ENCODE measurements at regions not wholly inside any gene's neighbourhood (a gene's known extent, or its start where the extent isn't known, plus 50 kb on each side); places are given as distances from the start of the nearest gene placed in this dataset.
"Not testable (repeated sequence)": the region's sequence is repeated elsewhere in the genome, so short reads cannot be mapped to it uniquely, and the experiment has no call there.

DNA sequence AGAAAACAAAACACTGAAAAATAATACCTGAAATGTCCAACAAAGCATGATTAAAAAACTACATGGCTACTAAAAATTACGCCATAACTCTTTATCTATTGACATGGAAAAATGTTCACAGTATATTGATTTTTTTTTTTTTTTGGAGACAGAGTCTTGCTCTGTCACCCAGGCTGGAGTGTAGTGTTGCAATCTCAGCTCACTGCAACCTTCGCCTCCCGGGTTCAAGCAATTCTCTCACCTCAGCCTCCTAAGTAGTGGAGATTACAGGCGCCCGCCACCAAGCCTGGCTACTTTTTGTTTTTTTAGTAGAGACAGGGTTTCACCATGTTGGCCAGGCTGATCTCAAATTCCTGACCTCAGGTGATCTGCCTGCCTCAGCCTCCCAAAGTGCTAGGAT is 96.8 kb downstream of the TRIM69 start:
- H3K36me3 ChIP-seq (ENCODE audit: insufficient read depth, low read length); H3K27me3 ChIP-seq (ENCODE audit: control insufficient read depth, insufficient read depth, low read length); H3K9ac ChIP-seq (ENCODE audit: low read depth, low read length); H3K4me3 ChIP-seq (ENCODE audit: low read length); H3K9me3 ChIP-seq (replicated peaks; ENCODE audit: low read length); H3K4me2 ChIP-seq (ENCODE audit: low read length); H3K4me1 ChIP-seq (ENCODE audit: control insufficient read depth, insufficient read depth, low read length): not testable (repeated sequence)

GRCh38 chr15:44833761-44834160 is 97.4 kb downstream of the TRIM69 start:
- H3K9me3 ChIP-seq (replicated peaks; ENCODE audit: low read length); H3K4me2 ChIP-seq (ENCODE audit: low read length); H3K4me1 ChIP-seq (ENCODE audit: control insufficient read depth, insufficient read depth, low read length); H3K9ac ChIP-seq (ENCODE audit: low read depth, low read length); H3K4me3 ChIP-seq (ENCODE audit: low read length); H3K36me3 ChIP-seq (ENCODE audit: insufficient read depth, low read length); H3K27me3 ChIP-seq (ENCODE audit: control insufficient read depth, insufficient read depth, low read length): not testable (repeated sequence)

GRCh38 chr15:44835082-44835481 is 98.8 kb downstream of the TRIM69 start:
- not testable (repeated sequence) for H3K4me3 ChIP-seq (ENCODE audit: low read length); H3K9me3 ChIP-seq (replicated peaks; ENCODE audit: low read length); H3K4me1 ChIP-seq (ENCODE audit: control insufficient read depth, insufficient read depth, low read length); H3K27me3 ChIP-seq (ENCODE audit: control insufficient read depth, insufficient read depth, low read length); H3K4me2 ChIP-seq (ENCODE audit: low read length); H3K9ac ChIP-seq (ENCODE audit: low read depth, low read length); H3K36me3 ChIP-seq (ENCODE audit: insufficient read depth, low read length)

- Histone ChIP-seq H3K9ac (ENCODE audit: low read depth, low read length) (no peak overlapping the region), H3K9me3 (replicated peaks; ENCODE audit: low read length) (no peaks in the 10 kb centered on the region), H3K4me1 (ENCODE audit: control insufficient read depth, insufficient read depth, low read length) (no peaks in the 10 kb centered on the region), H3K27me3 (ENCODE audit: control insufficient read depth, insufficient read depth, low read length) (no peaks in the 10 kb centered on the region), H3K4me2 (ENCODE audit: low read length) (no peak overlapping the region), H3K4me3 (ENCODE audit: low read length) (no peak overlapping the region), H3K36me3 (ENCODE audit: insufficient read depth, low read length) (no peaks in the 10 kb centered on the region)
These were observed 99.8 kb downstream of the TRIM69 start for GRCh38 chr15:44836094-44836493.

GRCh38 chr15:44838929-44839328 is 102.6 kb downstream of the TRIM69 start:
- H3K4me2 ChIP-seq (ENCODE audit: low read length); H3K36me3 ChIP-seq (ENCODE audit: insufficient read depth, low read length); H3K4me3 ChIP-seq (ENCODE audit: low read length); H3K9me3 ChIP-seq (replicated peaks; ENCODE audit: low read length); H3K9ac ChIP-seq (ENCODE audit: low read depth, low read length); H3K4me1 ChIP-seq (ENCODE audit: control insufficient read depth, insufficient read depth, low read length); H3K27me3 ChIP-seq (ENCODE audit: control insufficient read depth, insufficient read depth, low read length): not testable (repeated sequence)

DNA sequence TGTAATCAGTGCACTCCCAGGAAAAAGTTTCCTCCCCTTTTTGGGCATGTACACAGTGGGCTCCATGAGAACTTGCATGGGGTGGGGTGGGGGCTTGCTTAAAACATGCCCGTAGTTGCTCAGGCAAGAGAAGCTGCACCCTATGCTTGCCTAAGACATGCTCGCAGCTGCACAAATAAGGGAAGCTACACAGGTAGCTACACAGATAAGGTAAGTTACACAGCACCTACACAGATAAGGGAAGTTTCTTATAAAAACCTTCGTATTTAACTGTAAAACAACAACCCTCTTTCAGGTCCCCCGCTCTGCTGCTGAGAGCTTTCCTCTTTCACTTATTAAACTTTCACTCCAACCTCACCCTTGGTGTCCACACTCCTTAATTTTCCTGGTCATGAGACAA is 105.4 kb downstream of the TRIM69 start:
- H3K4me1 ChIP-seq (ENCODE audit: control insufficient read depth, insufficient read depth, low read length); H3K36me3 ChIP-seq (ENCODE audit: insufficient read depth, low read length); H3K9ac ChIP-seq (ENCODE audit: low read depth, low read length); H3K9me3 ChIP-seq (replicated peaks; ENCODE audit: low read length); H3K27me3 ChIP-seq (ENCODE audit: control insufficient read depth, insufficient read depth, low read length); H3K4me3 ChIP-seq (ENCODE audit: low read length); H3K4me2 ChIP-seq (ENCODE audit: low read length): not testable (repeated sequence)

- not testable (repeated sequence) for H3K9me3 ChIP-seq (replicated peaks; ENCODE audit: low read length); H3K36me3 ChIP-seq (ENCODE audit: insufficient read depth, low read length); H3K4me1 ChIP-seq (ENCODE audit: control insufficient read depth, insufficient read depth, low read length)
These were observed 106.6 kb downstream of the TRIM69 start for GRCh38 chr15:44842883-44843282.

DNA sequence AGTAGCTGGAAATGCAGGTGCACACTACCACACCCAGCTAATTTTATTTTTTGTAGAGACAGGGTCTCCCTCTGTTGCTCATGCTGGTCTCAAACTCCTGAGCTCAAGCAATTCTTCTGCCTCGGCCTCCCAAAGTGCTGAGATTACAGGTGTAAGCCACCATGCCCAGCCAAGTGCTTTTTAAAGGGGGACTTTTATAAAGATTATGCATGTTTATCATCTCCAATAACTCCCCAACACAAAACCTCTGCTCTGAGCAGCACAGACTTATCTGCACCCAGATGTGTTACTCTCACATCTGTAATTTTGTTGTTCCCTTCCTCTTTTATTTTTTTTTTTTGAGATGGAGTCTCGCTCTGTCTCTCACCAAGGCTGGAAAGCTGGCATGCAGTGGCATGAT is 108.6 kb downstream of the TRIM69 start:
- H3K27me3 ChIP-seq (ENCODE audit: control insufficient read depth, insufficient read depth, low read length); H3K4me1 ChIP-seq (ENCODE audit: control insufficient read depth, insufficient read depth, low read length); H3K36me3 ChIP-seq (ENCODE audit: insufficient read depth, low read length); H3K4me2 ChIP-seq (ENCODE audit: low read length); H3K9ac ChIP-seq (ENCODE audit: low read depth, low read length); H3K9me3 ChIP-seq (replicated peaks; ENCODE audit: low read length); H3K4me3 ChIP-seq (ENCODE audit: low read length): not testable (repeated sequence)

More at GRCh38 chr15:44842883-44843282, 106.6 kb downstream of the TRIM69 start:
- H3K4me2 ChIP-seq (ENCODE audit: low read length); H3K9ac ChIP-seq (ENCODE audit: low read depth, low read length); H3K27me3 ChIP-seq (ENCODE audit: control insufficient read depth, insufficient read depth, low read length); H3K4me3 ChIP-seq (ENCODE audit: low read length): not testable (repeated sequence)

GRCh38 chr15:44846156-44846555 is 109.8 kb downstream of the TRIM69 start:
- H3K4me3 ChIP-seq (ENCODE audit: low read length); H3K4me2 ChIP-seq (ENCODE audit: low read length); H3K27me3 ChIP-seq (ENCODE audit: control insufficient read depth, insufficient read depth, low read length); H3K9ac ChIP-seq (ENCODE audit: low read depth, low read length); H3K4me1 ChIP-seq (ENCODE audit: control insufficient read depth, insufficient read depth, low read length); H3K9me3 ChIP-seq (replicated peaks; ENCODE audit: low read length); H3K36me3 ChIP-seq (ENCODE audit: insufficient read depth, low read length): not testable (repeated sequence)

DNA sequence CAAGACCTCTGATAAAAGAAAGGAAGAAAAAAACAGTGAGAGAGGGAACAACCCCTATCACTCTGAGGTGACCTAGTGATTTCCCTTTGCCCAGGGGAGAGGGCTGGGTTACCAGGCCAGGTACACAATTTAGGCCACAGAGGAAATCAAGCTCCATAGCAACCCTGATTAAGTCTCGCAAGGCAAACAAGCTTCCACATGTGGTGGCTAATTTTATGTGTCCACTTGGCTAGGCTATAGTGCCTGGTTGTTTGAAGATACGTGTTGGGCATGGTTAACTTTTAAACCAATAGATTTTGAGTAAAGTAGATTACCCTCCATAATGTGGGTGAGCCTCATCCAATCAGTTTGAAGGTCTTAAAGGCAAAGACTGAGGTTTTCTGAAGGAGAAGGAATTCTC is 108.9 kb upstream of the TERB2 start:
- H3K4me1 ChIP-seq (ENCODE audit: control insufficient read depth, insufficient read depth, low read length); H3K27me3 ChIP-seq (ENCODE audit: control insufficient read depth, insufficient read depth, low read length); H3K9ac ChIP-seq (ENCODE audit: low read depth, low read length); H3K9me3 ChIP-seq (replicated peaks; ENCODE audit: low read length); H3K36me3 ChIP-seq (ENCODE audit: insufficient read depth, low read length); H3K4me2 ChIP-seq (ENCODE audit: low read length); H3K4me3 ChIP-seq (ENCODE audit: low read length): not testable (repeated sequence)

- H3K4me1 ChIP-seq (ENCODE audit: control insufficient read depth, insufficient read depth, low read length); H3K36me3 ChIP-seq (ENCODE audit: insufficient read depth, low read length); H3K4me3 ChIP-seq (ENCODE audit: low read length); H3K9ac ChIP-seq (ENCODE audit: low read depth, low read length); H3K27me3 ChIP-seq (ENCODE audit: control insufficient read depth, insufficient read depth, low read length); H3K9me3 ChIP-seq (replicated peaks; ENCODE audit: low read length); H3K4me2 ChIP-seq (ENCODE audit: low read length): not testable (repeated sequence)
These were observed 107.6 kb upstream of the TERB2 start for GRCh38 chr15:44848859-44849258.

DNA sequence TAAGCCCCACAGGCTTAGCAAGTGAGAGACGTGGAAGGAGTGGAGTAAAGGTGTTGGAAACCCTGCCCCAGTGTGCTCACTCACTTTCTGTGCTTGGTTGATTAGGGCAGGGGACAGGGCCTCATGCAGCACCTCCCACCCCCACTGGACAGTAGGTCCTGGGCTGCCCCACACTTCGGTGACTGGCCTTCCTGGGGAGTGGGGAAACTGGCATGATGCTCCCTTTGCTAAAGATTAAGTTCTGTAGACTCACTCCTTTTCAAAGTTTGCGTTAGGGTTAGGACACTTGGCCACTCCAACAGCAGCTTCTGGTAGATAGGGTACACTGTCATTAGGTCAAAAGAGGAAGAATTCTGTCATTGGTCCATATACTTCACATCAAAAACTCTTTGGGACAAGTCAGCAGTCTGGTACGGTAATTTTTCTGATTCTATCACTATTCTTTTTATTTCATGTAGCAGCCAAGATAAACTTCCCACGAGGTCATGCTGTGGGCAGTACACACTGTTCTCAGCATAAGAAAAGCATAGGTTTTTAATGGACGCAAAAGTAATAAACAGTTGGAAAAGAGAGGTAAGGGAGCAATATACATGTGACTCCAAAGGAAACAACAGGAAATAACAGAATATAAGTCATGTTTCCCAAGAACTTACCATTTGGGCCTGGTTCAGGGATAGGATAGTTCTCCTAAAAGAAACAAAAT is 106.6 kb upstream of the TERB2 start:
- H3K36me3 ChIP-seq (ENCODE audit: insufficient read depth, low read length); H3K9ac ChIP-seq (ENCODE audit: low read depth, low read length); H3K4me2 ChIP-seq (ENCODE audit: low read length); H3K4me1 ChIP-seq (ENCODE audit: control insufficient read depth, insufficient read depth, low read length); H3K9me3 ChIP-seq (replicated peaks; ENCODE audit: low read length); H3K27me3 ChIP-seq (ENCODE audit: control insufficient read depth, insufficient read depth, low read length); H3K4me3 ChIP-seq (ENCODE audit: low read length): not testable (repeated sequence)

Data from skeletal muscle satellite cell (primary cell).